Esophagus squamous epithelium (tissue), 5 donors: ENCODE measurements at regions not wholly inside any gene's neighbourhood (a gene's known extent, or its start where the extent isn't known, plus 50 kb on each side); places are given as distances from the start of the nearest gene placed in this dataset.

Experiments
- DNase-seq: peaks from one replicate; lab custom pipeline; 2025; lab: John Stamatoyannopoulos, UW
- H3K27ac ChIP-seq, 4 donors: fragments of 200-600 bp; sonication (generic); one replicate each; pipeline ENCODE4 v1.5.1; 2016 to 2019; ENCODE audit warnings: mild to moderate bottlenecking in 1 of 4
- H3K27me3 ChIP-seq, 4 donors: fragments of 200-600 bp; sonication (generic); 1 replicate in 3 of 4; 2 replicates in 1 of 4; pipeline versions ENCODE4 v1.5.1 to v1.6.0; 2017 to 2021; ENCODE audit warnings: antibody characterized with exemption in 1 of 4
- H3K36me3 ChIP-seq, 3 donors: fragments of 200-600 bp; sonication (generic); one replicate each; pipeline ENCODE4 v1.5.1; 2016 to 2019
- H3K4me1 ChIP-seq, 3 donors: fragments of 200-600 bp; sonication (generic); one replicate each; pipeline ENCODE4 v1.5.1; 2017 to 2019
- H3K4me3 ChIP-seq, 4 donors: fragments of 200-600 bp; sonication (generic); 1 replicate in 3 of 4; 2 replicates in 1 of 4; pipeline ENCODE4 v1.5.1; 2016 to 2019; ENCODE audit warnings: mild to moderate bottlenecking in 2 of 4, moderate library complexity in 1 of 4
- H3K9me3 ChIP-seq, 3 donors: fragments of 200-600 bp; sonication (generic); one replicate each; pipeline ENCODE4 v1.5.1; 2016 to 2019
- CTCF ChIP-seq, 6 experiments: fragments of 450-650 bp in 4 of 6; fragments of 200-600 bp in 2 of 6; sonication (generic) in 2 of 6; IDR thresholded peaks; one replicate each; pipeline ENCODE4 v1.5.1; 2016 to 2019; ENCODE audit warnings: antibody characterized with exemption in 6 of 6, mild to moderate bottlenecking in 4 of 6, moderate library complexity in 4 of 6
- POLR2A ChIP-seq, 4 donors: fragments of 450-650 bp; IDR thresholded peaks; one replicate each; pipeline ENCODE4 v1.6.1; 2017; ENCODE audit warnings: antibody characterized with exemption in 4 of 4, mild to moderate bottlenecking in 4 of 4, moderate library complexity in 3 of 4
- WGBS, 2 donors: methylation state at CpG; one replicate each; pipeline ENCODE4 v1.1.5; 2018; 5-methylcytosine and 5-hydroxymethylcytosine counted together
- intact Hi-C: fragments of 100-400 bp; cut with DNase I; formaldehyde crosslinking; loops from one replicate; pipeline ENCODE4 v1.15.0; 2022
- donor health status: DM: yes; HTN: yes; CAD: no.

DNA sequence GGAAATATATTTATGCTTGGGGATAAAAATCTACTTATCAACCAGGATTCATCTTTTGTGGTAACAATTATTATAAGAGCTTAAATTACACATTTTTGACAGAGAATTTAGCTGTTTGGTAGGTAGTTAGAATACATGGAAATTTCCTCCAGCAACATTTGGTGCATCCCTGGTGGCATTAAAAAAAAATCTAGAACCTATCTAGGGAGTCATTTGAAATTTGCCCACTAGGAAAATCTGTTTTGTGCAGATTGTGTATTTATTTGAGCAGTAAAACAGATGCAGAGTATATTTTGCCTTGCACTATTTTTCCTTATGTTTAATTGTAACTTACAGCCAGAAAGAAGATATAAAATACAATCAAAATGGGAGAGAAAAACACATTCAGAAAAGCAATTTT lies 208.4 kb upstream of the LRP1B start:
- H3K4me3 ChIP-seq = no peak overlapping the region
- no peaks in the 10 kb centered on the region for H3K4me1 ChIP-seq
- H3K9me3 ChIP-seq = no peaks in the 10 kb centered on the region
- DNase-seq = no peak
- TF ChIP-seq CTCF (IDR thresholded peaks at IDR 0.05) (no peak), POLR2A (IDR thresholded peaks at IDR 0.05) (no peak)
- no peak overlapping the region for H3K27ac ChIP-seq
- H3K36me3 ChIP-seq = no peaks in the 10 kb centered on the region
- intact Hi-C loops = no loop called here
- no peaks in the 10 kb centered on the region for H3K27me3 ChIP-seq

DNA sequence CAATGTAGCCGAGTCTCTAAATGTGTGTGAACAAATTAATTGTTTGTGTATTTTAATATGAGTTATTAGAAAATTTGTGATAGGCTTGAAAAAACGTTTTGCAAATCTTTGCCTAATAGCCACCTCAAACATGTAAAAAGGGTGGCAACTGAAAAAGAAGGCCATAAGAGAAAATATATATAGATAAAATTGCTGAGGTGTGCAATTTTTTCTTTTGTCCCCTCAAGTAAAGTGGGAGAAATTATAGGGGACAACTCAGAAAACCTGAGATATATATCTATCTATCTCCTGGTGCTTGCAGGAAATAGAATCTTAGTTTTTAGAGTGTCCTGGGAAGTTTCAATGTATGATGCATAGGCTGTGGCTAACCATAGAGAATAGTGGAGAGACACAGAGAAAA lies 201.4 kb upstream of the LRP1B start:
- Histone ChIP-seq H3K9me3 (no peaks in the 10 kb centered on the region), H3K4me3 (no peak overlapping the region), H3K36me3 (no peaks in the 10 kb centered on the region), H3K27ac (no peak overlapping the region), H3K4me1 (no peaks in the 10 kb centered on the region), H3K27me3 (no peaks in the 10 kb centered on the region)
- intact Hi-C loops = no loop called here
- TF ChIP-seq POLR2A (IDR thresholded peaks at IDR 0.05) (no peak), CTCF (IDR thresholded peaks at IDR 0.05) (no peak)
- no peak for DNase-seq
- 44 to 49% methylated on average over 2 of the region's 2 CpGs for WGBS, 2 donors

GRCh38 chr2:142330458-142330857 lies 199.6 kb upstream of the LRP1B start:
- 88 to 91% methylated on average over 1 of the region's 1 CpG for WGBS, 2 donors
- intact Hi-C loops = no loop called here
- TF ChIP-seq CTCF (IDR thresholded peaks at IDR 0.05) (no peak), POLR2A (IDR thresholded peaks at IDR 0.05) (no peak)
- no peaks in the 10 kb centered on the region for H3K4me1 ChIP-seq
- no peaks in the 10 kb centered on the region for H3K9me3 ChIP-seq
- no peak overlapping the region for H3K4me3 ChIP-seq
- no peak for DNase-seq
- H3K27me3 ChIP-seq = no peaks in the 10 kb centered on the region
- no peaks in the 10 kb centered on the region for H3K36me3 ChIP-seq
- no peak overlapping the region for H3K27ac ChIP-seq

- no peak overlapping the region for H3K27ac ChIP-seq
- H3K4me3 ChIP-seq = no peak overlapping the region
- DNase-seq = no peak
- no peaks in the 10 kb centered on the region for H3K27me3 ChIP-seq
- no peaks in the 10 kb centered on the region for H3K9me3 ChIP-seq
- no peaks in the 10 kb centered on the region for H3K36me3 ChIP-seq
- TF ChIP-seq CTCF (IDR thresholded peaks at IDR 0.05) = no peak
- no peak for TF ChIP-seq POLR2A (IDR thresholded peaks at IDR 0.05)
- intact Hi-C loops = no loop called here
- H3K4me1 ChIP-seq = no peaks in the 10 kb centered on the region
Observed at GRCh38 chr2:142325870-142326269, 195.1 kb upstream of the LRP1B start.

- intact Hi-C loops = no loop called here
- Histone ChIP-seq H3K9me3 (no peaks in the 10 kb centered on the region), H3K4me1 (no peaks in the 10 kb centered on the region), H3K36me3 (no peaks in the 10 kb centered on the region), H3K27ac (no peak overlapping the region), H3K27me3 (no peaks in the 10 kb centered on the region), H3K4me3 (no peak overlapping the region)
- WGBS, 2 donors = 32 to 55% methylated on average over 1 of the region's 1 CpG
- TF ChIP-seq POLR2A (IDR thresholded peaks at IDR 0.05) (no peak), CTCF (IDR thresholded peaks at IDR 0.05) (no peak)
- DNase-seq = no peak
Observed at GRCh38 chr2:142323206-142323605, 192.4 kb upstream of the LRP1B start.
